GM19240 (cell line): ENCODE measurements at regions not wholly inside any gene's neighbourhood (a gene's known extent, or its start where the extent isn't known, plus 50 kb on each side); places are given as distances from the start of the nearest gene placed in this dataset.
"Not testable (repeated sequence)": the region's sequence is repeated elsewhere in the genome, so short reads cannot be mapped to it uniquely, and the experiment has no call there.

ENCODE experiments used
- DNase-seq: peaks from one replicate; pipeline ENCODE4 v3.0.0; 2011; ENCODE audit warnings: low spot score; ENCODE audit not compliant: insufficient read length

DNA sequence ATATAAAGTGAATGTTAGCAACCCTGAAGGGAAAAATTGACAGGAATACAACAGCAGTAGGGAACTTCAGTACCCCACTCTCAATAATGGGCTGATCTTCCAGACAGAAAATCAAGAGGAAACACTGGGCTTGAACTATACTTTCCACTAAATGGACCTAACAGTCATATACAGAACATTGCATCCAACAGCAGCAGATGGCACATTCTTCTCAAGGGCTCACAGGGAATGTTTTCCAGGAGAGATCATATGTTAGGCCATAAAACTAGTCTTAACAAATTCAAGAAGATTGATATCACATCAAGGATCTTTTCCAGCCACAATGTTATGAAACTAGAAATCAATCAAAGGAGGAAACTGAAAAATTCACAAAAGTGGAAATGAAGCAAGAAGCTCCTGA lies 252.1 kb downstream of the GADD45G start:
- DNase-seq: not testable (repeated sequence)

DNA sequence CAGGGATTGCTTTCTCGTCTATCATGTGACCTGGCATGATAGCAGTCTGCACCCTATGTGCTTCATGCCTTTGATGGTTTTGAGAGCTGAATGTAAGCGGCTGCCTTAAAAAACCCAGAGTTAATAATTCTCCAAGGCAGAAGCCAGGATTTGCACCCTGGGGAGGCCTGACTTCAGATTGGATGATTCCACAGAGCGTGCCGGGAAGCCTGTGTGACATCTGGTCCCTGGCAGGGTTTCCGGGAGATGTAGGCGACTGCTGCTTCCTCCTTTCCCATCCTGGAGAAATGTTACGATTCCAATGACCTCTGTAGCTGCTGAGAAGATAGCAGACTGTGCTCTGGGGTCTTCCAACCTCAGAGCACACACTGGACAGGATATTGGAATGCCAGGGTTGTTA lies 255.0 kb downstream of the GADD45G start:
- DNase-seq: not testable (repeated sequence)

DNA sequence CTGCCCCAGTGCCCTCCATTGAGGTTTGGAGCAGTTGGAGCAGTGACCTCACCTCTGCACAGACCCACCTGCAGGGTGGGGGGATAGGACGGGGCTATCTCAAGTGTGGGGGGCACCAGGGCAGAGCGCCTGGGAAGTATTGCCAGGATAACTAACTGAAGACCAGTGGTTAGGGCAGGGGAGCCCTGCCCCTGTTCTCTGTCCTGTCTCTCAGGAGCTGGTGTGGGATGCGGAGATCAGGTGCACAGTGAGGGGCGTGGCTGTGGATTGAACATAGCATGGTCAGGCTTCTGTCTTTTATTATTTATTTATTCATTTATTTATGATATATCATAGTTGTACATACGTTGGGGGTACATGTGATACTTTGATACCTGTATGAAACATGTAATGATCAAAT lies 256.6 kb downstream of the GADD45G start:
- DNase-seq: not testable (repeated sequence)

DNA sequence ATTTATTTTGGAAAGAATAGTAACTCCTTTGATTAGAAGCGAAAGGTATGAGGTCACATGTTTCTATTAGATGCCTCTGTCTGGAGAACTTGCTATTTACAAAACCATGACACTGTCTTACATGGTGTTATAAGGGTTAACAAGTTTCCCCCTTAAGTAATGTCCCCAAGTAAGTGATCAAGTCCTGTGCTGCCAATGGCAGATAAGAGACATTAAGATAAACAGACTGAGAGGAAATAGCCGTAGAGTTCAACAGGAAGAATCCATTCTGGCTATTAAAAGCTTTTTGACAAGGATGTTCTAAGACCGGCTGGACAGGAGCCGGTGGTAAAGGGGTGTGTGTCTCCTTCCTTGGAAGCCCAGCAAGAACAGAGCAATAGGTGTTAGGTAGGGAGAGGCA lies 257.5 kb downstream of the GADD45G start:
- DNase-seq: no peak

DNA sequence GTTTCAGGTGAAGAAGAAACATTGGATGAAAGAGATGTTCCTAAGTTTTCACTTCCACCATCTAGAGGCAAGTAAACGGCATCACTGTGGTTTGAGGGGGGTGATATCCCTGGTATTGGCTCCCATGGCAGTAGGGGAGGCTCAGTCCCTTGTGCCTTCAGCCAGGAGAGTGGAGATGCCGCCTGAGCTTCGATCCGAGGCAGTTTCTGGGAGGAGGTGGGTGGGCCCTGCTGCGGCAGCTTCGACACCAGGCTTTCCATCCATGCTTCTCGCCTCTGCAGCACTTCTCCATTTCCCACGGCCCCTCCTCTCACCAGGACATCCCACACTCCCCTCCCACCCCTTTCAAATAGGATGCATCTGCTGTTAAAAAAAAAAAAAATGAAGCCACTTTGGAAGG lies 258.3 kb downstream of the GADD45G start:
- no peak for DNase-seq

DNA sequence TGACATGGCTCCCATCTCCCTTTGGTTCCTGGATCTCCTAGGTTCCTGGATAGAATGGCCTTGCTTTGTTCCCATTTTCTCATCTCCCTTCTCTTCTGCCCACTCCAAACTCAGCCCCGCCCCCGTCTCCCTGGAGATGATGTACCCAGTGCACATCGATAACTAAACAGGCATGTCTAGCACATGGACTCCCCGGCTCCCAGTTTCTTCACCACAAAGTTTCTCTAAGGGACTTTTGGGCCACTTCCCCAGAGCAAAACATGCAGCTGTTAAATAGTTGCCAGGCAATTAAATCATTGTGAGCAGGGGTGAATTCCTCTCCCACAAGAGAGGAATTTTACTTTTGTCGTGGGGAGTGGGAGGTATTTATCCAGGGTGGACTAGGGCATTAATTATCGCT lies 259.0 kb downstream of the GADD45G start:
- DNase-seq: no peak

DNA sequence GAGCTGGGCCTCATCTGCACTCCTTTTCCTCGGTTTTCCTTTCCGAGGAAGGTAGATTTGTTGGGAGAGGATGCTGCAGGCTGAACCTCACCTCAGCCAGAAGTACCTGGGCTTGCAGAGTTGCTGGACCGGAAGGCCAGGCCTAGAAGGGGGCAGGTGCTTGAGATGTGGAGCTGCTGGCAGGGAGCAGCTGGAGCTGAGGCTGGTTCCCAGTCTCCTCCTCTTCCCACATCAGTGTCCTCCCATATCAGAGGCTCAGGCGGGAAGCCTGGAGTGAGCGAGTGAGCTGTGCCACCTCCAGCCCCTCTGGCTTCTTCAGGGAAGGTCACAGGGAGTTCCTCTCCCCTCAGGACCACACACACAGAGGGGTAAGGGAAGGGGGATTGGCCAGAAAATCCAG lies 259.4 kb downstream of the GADD45G start:
- DNase-seq: no peak

DNA sequence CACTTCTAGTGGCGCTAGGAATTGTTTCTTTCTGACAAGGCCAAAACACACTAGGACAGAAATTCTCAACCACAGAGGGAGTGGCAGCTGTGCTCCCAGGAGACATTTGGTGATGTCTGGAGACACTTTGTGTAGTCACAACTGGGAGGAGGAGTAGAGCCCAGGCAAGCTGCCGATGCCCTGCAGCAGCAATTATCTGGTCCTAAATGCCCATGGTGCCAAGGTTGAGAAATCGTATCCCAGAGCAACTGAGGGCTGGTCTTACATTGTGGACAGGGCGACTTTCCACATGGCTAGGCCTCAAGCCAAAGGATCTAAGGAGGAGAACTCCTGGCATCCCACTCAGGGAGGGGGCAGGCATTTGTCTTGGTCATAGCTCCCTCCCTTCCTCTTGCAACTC lies 259.9 kb downstream of the GADD45G start:
- no peak for DNase-seq

DNA sequence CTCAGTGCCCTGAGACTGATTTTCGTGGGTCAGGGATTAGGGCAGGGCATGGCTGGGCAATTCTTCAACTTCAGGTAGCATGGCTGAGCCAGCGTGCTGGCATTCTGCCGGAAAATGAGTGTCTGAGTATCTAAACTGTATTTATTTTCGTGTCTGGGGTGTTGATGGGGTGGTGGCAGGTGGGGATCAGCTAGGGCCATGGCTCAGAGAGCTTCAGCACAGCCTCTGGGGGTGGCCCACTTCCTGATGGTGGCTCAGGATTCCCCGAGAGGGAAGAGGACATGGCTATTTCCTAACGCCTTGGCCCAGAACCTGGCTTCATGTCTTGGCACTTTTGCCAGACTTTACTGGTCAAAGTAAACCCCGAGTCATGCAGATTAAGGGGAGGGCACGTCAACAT lies 260.5 kb downstream of the GADD45G start:
- DNase-seq: no peak

DNA sequence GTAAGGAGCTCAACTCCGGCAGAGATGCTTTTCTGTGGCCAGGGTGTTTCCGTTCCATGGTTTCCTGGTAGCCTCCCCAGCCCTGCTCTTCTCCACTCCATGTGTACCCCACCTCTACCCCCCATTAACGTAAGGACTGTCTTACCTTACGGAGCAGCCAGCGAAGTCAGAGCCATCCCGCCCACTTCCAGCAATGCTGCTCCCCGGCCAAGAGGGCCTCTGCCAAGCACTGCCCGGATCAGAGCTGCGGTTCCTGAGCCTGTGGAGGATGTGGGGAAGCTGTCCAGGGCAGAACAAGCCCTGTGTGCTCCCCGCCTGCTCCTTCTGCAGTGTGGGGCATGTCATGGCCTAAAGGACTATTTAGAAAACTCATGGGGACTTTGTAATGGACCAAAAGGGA lies 261.2 kb downstream of the GADD45G start:
- DNase-seq: no peak

DNA sequence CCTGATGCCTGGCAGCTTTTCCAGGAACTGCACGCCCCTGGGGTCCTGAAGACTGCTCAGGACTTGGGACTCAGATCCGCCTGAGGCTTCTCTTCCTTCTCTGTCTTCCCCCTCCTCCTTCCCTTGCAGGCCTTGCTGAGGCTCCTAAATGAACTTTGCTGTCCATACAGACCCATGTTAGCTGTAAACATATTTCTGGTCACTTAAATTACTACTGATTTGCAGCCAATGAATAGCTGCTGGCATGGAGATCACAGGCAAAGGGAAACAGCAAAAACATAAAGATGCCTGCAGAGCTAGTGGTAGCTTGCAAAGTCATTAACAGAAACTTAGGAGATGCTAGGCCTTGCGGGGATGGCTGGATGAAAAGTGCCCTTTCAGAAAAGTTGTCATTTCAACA lies 261.9 kb downstream of the GADD45G start:
- DNase-seq: no peak

DNA sequence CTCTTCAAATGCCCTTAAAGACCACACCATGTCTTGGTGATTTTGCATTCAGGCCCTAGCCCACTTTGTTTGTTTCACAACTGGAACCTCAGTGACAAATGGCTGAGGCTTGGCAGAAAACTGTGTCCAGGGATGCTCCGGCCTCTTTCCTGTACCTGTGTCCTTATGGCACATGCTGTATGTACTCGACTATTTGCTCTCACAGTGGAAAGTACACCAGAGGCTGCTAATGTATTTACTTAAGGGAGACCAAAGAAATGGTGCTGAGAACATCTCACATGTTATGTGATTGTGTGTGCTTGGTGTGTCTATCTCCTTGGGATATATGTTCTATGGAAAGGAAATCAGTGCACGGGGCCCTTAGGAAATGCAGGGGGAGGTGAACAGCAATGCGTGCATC lies 263.3 kb downstream of the GADD45G start:
- DNase-seq: no peak

DNA sequence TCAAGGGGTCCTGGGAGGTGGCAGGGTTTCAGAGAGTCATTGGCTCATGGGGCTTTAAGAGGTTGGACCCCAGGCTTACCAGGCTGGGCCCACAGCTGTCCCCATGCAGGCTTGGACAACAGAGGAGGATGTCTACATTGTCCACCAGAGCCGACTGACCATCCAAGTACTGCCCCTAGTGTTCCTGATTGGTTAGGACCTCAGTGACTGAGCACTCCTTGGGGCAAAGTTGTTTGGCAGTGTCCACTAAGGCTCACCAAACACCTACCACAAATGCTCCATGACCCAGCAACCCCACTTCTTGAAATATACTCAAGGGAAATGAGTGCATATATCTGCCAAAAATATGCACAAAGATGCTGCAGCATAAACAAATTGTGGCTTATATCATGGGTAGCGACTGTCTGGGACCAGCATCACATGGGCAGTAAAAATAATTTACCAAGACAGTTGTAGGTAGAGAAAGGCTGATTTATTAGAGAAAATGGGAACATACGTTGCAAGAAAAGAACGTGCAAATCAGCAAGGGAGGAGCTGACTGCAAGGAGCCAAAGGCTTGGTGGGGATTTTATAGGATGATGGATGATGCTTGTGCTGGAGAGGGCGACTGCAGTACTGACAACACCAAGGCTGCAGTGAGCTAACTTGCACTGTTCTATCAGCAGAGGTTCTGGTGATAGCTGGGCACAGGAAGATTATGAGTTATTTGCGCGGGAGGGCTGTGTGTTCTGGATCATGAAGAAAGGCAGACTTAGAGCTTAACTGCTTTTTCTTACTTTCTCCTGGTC lies 265.2 kb downstream of the GADD45G start:
- no peak for DNase-seq

DNA sequence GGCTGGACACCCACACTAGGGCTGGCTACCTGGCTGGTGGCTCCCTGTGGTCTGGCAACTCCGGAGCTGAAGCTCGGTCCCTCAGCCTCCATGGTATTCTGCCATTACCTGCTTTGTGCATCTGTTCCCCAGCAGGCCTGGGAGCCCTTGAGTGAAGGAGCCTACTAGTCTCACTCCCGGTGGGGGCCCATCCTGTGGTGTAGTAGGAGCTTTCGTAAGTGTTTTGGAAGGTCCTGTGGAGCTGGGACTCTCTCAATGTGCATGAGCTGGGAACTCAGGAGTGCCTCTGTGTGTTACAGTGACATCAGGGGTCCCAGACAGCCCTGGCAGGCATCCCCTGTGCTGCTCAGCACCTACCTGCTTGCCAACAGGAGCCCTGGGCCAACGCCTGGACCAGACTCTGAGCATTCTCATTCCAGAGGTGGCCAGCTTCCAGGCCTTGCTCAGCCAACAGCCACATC lies 267.1 kb downstream of the GADD45G start:
- DNase-seq: no peak

DNA sequence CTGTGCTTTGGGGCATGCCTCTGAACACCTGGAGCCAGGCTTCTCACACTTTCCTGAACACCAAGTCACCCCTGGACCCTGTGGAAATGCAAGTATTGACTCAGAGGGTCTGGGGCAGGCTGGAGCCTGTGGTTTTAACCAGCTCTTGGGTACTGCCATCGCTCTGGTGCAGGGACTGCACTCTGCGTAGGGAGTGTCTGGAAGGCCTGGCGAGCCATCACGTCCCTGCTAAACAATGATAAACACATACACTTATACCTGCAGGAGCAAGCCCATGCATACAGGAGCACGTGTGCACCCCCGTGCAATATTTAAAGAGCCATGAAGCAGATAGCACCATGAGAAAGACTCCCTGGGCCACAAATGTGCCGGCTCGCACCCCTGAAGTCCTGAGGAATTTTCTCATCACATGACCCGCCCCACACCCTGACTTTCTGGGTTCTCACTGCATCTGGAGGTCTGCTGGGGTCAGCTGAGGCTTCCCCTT lies 267.7 kb downstream of the GADD45G start:
- no peak for DNase-seq

DNA sequence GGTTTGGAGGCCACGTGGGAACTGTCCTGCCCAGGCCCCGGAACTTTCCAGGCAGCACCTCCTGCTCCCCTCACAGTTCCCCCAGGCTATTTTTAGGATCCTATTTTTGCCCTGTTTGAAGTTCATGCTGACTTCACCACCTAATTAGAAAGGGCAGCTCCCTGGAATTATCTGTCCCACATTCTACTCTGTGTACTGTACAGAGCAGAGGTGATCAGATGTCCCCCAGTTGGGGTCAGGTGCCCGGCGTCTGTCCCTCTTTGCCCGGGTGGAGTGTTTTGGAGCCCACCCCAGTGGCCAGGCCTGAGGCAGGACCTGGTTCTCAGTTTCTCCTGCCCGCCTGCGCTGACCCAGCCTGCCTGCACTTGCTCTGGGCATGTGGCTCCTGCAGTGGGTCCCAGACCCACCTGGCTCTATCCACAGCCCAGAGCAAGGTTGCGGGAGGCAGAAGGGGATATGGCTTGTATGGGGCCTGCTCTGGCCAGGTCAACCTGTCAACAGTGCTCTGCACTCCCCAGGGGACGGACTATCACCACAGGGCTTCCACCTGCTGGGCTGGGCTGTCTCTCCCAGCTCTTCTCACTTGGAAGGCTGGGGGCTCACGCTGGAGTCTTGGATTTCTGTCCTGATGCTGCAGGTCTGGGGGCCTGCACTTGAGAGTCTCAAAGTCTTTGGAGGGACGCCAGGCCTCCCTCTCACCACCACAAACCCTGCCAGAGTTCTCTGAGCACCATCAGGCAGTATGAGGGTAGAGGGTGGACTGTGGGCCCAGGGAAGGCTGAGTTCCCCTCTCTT lies 268.3 kb downstream of the GADD45G start:
- DNase-seq: no peak

DNA sequence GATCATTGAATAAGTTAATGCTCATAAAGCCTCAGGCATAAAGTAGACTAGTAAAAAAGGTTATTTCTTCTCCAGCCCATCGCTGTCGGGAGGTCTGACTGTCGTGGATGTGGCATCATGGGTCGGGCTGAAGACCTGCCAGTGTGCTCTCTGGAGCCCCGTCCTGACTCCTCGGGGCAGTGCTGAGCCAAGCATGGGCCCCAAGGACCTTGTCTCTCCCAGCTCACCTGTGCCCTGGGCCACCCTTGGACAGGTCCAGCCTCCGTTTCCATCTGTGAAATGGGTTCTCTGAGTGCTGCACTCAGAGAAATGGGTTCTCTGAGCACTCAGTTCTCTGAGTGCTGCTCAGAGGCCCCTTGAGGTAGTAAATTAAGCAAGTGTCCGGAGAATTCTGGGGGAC lies 269.0 kb downstream of the GADD45G start:
- no peak for DNase-seq

DNA sequence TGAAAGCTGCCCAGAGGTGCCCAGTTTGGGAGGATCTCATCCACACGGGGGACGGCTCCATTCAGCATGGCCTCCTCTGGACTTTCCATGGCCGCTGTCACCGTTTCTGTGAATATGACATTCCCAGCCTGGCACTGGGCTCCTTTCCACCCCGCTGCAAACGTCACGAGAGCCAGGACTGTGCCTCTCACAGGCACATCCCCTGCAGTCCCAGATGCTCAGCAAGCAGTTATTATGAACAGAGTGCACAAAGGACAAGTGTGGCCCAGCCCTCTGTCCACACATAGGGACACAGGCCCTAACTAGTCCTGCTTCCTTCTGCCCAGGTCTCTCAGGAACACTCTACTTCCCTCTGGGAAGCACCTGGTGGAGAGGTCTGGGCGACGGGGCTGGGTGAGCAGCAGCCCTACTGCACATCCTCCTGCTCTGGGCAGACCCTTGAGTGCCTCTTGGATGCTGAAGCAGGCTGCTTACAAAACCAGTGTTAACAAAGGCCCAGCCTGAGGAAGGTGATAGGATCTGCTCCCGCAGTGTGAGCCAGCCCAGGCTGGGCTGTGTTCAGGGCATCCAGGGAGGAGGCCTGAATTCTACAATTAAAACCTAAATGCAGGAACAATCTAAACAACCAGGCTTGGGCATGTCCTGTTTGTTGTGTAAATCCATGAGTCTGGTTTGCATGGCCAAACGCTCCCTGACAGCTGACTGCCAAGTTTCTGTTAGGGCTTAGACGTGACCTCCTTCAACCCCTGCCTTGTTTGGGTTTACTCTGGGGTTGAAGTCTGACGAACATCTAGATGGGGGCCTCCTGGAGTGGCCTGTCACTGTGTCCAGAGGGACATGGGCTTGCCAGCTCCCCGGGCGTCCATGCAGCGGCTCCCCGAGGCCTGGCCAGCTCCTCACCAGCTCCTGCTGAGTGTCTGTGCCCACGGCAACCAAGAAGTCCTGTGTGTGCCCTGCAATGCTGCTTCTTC lies 269.8 kb downstream of the GADD45G start:
- no peak for DNase-seq

DNA sequence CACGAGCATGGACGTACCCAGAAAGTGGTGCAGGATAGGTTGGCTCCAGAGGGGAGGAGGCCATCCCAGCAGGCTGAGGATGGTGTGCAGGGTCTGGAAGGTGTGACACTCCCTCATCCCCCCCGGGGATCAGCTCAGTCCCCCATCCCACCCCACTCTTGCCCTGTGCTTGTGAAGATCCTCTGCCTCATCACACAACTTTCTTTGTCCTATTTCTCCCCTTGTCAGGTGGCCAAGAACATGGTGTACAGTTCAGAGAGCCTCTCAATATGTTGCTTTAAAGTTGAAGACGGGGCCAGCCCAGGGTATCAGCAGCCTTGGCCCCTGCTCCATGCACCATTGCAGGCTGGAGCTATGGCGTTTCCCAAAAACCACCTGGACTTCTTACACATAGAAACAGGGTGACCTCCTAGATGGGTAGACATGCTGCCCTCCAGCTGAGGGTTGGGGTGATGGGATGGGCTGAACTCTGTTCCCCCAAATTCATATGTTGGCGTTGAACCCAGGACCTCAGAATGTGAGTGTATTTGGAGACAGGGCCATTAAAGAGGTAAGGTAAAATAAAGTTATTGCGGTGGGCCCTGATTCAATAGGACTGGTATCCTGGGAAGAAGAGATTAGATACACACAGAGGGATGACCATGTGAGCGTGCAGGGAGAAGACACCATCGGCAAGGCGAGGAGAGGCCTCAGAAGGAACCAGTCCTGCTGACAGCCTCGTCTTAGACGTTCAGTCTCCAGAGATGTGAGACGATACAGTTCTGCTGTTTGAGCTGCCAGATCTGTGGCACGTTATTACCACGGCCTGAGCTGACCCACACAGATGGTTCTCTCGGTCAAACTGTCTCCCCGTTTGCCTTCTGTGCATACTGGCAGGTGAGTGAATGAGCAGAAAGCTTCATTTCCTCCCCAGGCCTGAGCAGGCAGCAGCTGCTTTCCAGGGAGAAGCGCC lies 272.5 kb downstream of the GADD45G start:
- DNase-seq: no peak

DNA sequence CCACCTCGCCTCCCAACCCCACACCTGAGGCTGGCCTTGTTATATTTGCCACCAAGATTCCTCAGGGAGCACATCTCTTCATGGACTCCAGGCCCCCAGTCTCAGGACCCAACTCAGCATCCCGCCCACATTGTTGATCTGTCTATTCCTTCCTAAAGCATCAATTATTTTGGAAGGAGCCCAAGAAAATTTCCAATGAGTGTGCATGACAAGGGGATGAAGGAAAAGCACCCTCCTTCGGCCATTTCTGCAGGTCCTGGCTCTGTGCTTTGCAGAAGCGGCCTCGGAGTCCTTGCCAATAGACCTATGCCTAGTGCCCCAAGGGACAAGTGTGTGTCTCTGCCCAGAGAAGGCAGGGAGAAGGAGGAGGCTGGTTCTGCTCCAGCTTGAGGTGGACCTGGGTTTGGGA lies 273.2 kb downstream of the GADD45G start:
- DNase-seq: no peak
